K562 (cell line): ENCODE measurements at regions not wholly inside any gene's neighbourhood (a gene's known extent, or its start where the extent isn't known, plus 50 kb on each side); places are given as distances from the start of the nearest gene placed in this dataset.

ENCODE experiments used
- ATAC-seq: fragments of 200-7000 bp; cut with Tn5 transposase; 3 replicates; pipeline ENCODE4 v1.9.1; 2020; ENCODE audit warnings: moderate library complexity
- BruUV-seq: library from RNA; stranded (reverse); fragments of 400-500 nt; replicated peaks from 2 replicates; lab custom pipeline; 2021; lab: Mats Ljungman, UMichigan
- CTCF ChIA-PET: fragments of 300-600 bp; formaldehyde crosslinking; extraction: SDS; loops from one replicate; lab custom pipeline; 2021; ENCODE audit warnings: low intra/inter-chr PET ratio; lab: Yijun Ruan, JAX
- POLR2A ChIA-PET: fragments of 300-600, 350-650 bp; sonication (Branson Sonifier 250); formaldehyde crosslinking; extraction: SDS; loops from one replicate; lab custom pipeline; 2021; ENCODE audit warnings: antibody characterized with exemption, inconsistent platforms; lab: Yijun Ruan, JAX
- DNase-seq, 4 experiments: peaks; one replicate each; pipeline versions ENCODE4 v3.0.0 to v3.0.0-alpha.2; 2011 to 2018; ENCODE audit warnings: low spot score in 3 of 4, mixed read lengths in 3 of 4; ENCODE audit errors: extremely low read depth in 1 of 4
- FAIRE-seq: peaks from 2 replicates; lab custom pipeline; 2011; peaks lifted over from hg19 to GRCh38; lab: Jason Lieb, UNC
- H2AFZ ChIP-seq: 2 replicates; pipeline ENCODE4 v1.6.0; 2011; ENCODE audit warnings: low read depth, low read length, control low read depth, inconsistent platforms
- H3K27ac ChIP-seq: fragments of 200-600 bp; 3 replicates; pipeline ENCODE4 v1.8.0; 2011; ENCODE audit warnings: low read depth, mild to moderate bottlenecking, control low read depth, inconsistent platforms, low read length, moderate library complexity, mixed read lengths; ENCODE audit errors: extremely low read depth
- H3K27me3 ChIP-seq, 2 experiments: fragments of 300-600 bp in 1 of 2; 2 replicates in 1 of 2; 3 replicates in 1 of 2; pipeline versions ENCODE4 v1.6.0 to v1.8.0; 2011; ENCODE audit warnings: inconsistent platforms in 2 of 2, low read length in 2 of 2, mild to moderate bottlenecking in 1 of 2, mixed read lengths in 1 of 2, moderate library complexity in 1 of 2; ENCODE audit not compliant: control insufficient read depth in 2 of 2, insufficient read depth in 2 of 2
- H3K36me3 ChIP-seq: fragments of 300-600 bp; 3 replicates; pipeline ENCODE4 v1.8.0; 2011; ENCODE audit warnings: mild to moderate bottlenecking, low read length, inconsistent platforms; ENCODE audit not compliant: control insufficient read depth, insufficient read depth
- H3K4me1 ChIP-seq, 2 experiments: fragments of 200-600 bp in 1 of 2; replicated peaks in 1 of 2; 2 replicates in 1 of 2; 3 replicates in 1 of 2; pipeline versions ENCODE4 v1.5.1 to v1.8.0; 2011; ENCODE audit warnings: inconsistent platforms in 2 of 2, low read length in 2 of 2, mild to moderate bottlenecking in 1 of 2, mixed read lengths in 1 of 2, moderate library complexity in 1 of 2; ENCODE audit not compliant: control insufficient read depth in 2 of 2, insufficient read depth in 2 of 2
- H3K4me2 ChIP-seq: 2 replicates; pipeline ENCODE4 v1.6.1; 2011; ENCODE audit warnings: low read length, control low read depth, inconsistent platforms, mixed read lengths; ENCODE audit not compliant: insufficient read depth
- H3K4me3 ChIP-seq: fragments of 200-600 bp; sonication (generic), shearing (Covaris generic); 2 replicates; pipeline ENCODE4 v1.5.1; 2016; ENCODE audit warnings: control low read depth, inconsistent platforms
- H3K79me2 ChIP-seq: fragments of 200-600 bp; 3 replicates; pipeline ENCODE4 v1.8.0; 2011; ENCODE audit warnings: low read length, inconsistent platforms; ENCODE audit not compliant: control insufficient read depth, insufficient read depth
- H3K9ac ChIP-seq, 2 experiments: 2 replicates each; pipeline versions ENCODE4 v1.6.0 to v1.6.1; 2011; ENCODE audit warnings: low read depth in 2 of 2, low read length in 2 of 2, control low read depth in 1 of 2, inconsistent platforms in 1 of 2, mild to moderate bottlenecking in 1 of 2, mixed read lengths in 1 of 2; ENCODE audit not compliant: insufficient read depth in 1 of 2
- H3K9me1 ChIP-seq: one replicate; pipeline ENCODE4 v1.6.0; 2011; ENCODE audit warnings: inconsistent platforms, mild to moderate bottlenecking, low read length, moderate library complexity; ENCODE audit not compliant: control insufficient read depth, insufficient read depth
- H3K9me3 ChIP-seq: replicated peaks from 2 replicates; pipeline ENCODE4 v1.5.1; 2011; ENCODE audit warnings: low read depth, low read length, inconsistent platforms; ENCODE audit not compliant: control insufficient read depth, insufficient read depth
- H4K20me1 ChIP-seq: replicated peaks from 2 replicates; pipeline ENCODE4 v1.6.1; 2011; ENCODE audit warnings: low read length, inconsistent platforms, mixed read lengths; ENCODE audit not compliant: control insufficient read depth, insufficient read depth
- ATF7 ChIP-seq: fragments of 450-650 bp; IDR thresholded peaks from 2 replicates; pipeline ENCODE4 v1.7.1; 2014; ENCODE audit warnings: mild to moderate bottlenecking, moderate library complexity
- BRD4 ChIP-seq: fragments of 200-600 bp; sonication (generic); IDR thresholded peaks from 2 replicates; pipeline ENCODE4 v1.6.1; 2017; ENCODE audit warnings: inconsistent platforms
- CBFB ChIP-seq: sonication (generic); formaldehyde crosslinking; IDR thresholded peaks from 2 replicates; pipeline ENCODE4 v1.4.0; 2020; ENCODE audit warnings: mild to moderate bottlenecking, missing genetic modification reagents
- COPS2 ChIP-seq: fragments of 450-650 bp; conservative IDR thresholded peaks from 2 replicates; pipeline ENCODE4 v1.6.1; 2016; ENCODE audit warnings: mild to moderate bottlenecking, moderate library complexity
- E2F1 ChIP-seq: sonication (generic); formaldehyde crosslinking; IDR thresholded peaks from 2 replicates; pipeline ENCODE4 v1.8.1; 2023; ENCODE audit warnings: mild to moderate bottlenecking, missing genetic modification reagents, moderate library complexity
- EHMT2 ChIP-seq: fragments of 450-650 bp; IDR thresholded peaks from 2 replicates; pipeline ENCODE4 v1.6.1; 2018; ENCODE audit warnings: antibody characterized with exemption
- KLF6 ChIP-seq: fragments of 250-450 bp; sonication (Bioruptor Pico); IDR thresholded peaks from 2 replicates; pipeline ENCODE4 v1.4.0; 2020; ENCODE audit warnings: mild to moderate bottlenecking, moderate library complexity, borderline replicate concordance
- MTF1 ChIP-seq: fragments of 250-450 bp; sonication (Bioruptor Pico); IDR thresholded peaks from 2 replicates; pipeline ENCODE4 v1.9.0; 2021; ENCODE audit warnings: moderate library complexity, mild to moderate bottlenecking, inconsistent platforms, borderline replicate concordance
- NCOR1 ChIP-seq: fragments of 450-650 bp; IDR thresholded peaks from 2 replicates; pipeline ENCODE4 v1.6.1; 2016; ENCODE audit warnings: mild to moderate bottlenecking, moderate library complexity
- PCBP1 ChIP-seq: fragments of 200-400 bp; formaldehyde crosslinking; IDR thresholded peaks from 2 replicates; pipeline ENCODE4 v1.6.1; 2018; ENCODE audit warnings: mild to moderate bottlenecking, low read depth, low read length; ENCODE audit not compliant: poor library complexity, severe bottlenecking
- PHF8 ChIP-seq: fragments of 200-600 bp; sonication (generic); IDR thresholded peaks from 2 replicates; pipeline ENCODE4 v1.6.1; 2012; ENCODE audit warnings: mixed run types, mild to moderate bottlenecking, inconsistent platforms, low read length, moderate library complexity, borderline replicate concordance
- PRMT5 ChIP-seq: sonication (generic); formaldehyde crosslinking; IDR thresholded peaks from 2 replicates; pipeline ENCODE4 v1.5.0; 2020; ENCODE audit warnings: missing genetic modification reagents
- TRIM24 ChIP-seq, 2 experiments: fragments of 450-650 bp; IDR thresholded peaks; 2 replicates each; pipeline ENCODE4 v1.6.1; 2016
- WHSC1 ChIP-seq: IDR thresholded peaks from one replicate; pipeline ENCODE4 v1.6.1; 2012; ENCODE audit warnings: low read length, control low read depth, inconsistent platforms
- WGBS: fragments of 100-300 bp; shearing (Covaris generic); methylation state at CpG from one replicate; pipeline ENCODE4 v1.1.6; 2016; ENCODE audit warnings: low coverage, mixed read lengths; ENCODE audit not compliant: insufficient coverage; ENCODE audit errors: missing lambda C conversion rate; 5-methylcytosine and 5-hydroxymethylcytosine counted together
- in situ Hi-C: fragments of 300-500 bp; cut with MboI; formaldehyde crosslinking; loops from 4 replicates; pipeline ENCODE4 v1.15.0; 2018; ENCODE audit warnings: inconsistent platforms, mixed read lengths
- intact Hi-C: fragments of 100-400 bp; cut with micrococcal nuclease; formaldehyde crosslinking; loops from 2 replicates; pipeline ENCODE4 v1.14.2; 2022
- TF ChIP-seq, protein P1 (sequence below): fragments of 250-450 bp; sonication (Bioruptor Pico); IDR thresholded peaks from 2 replicates; pipeline ENCODE4 v1.5.0; 2021; ENCODE audit warnings: mild to moderate bottlenecking, moderate library complexity
- TF ChIP-seq, protein P2 (sequence below): IDR thresholded peaks from 2 replicates; pipeline ENCODE4 v1.6.1; 2011; ENCODE audit not compliant: insufficient read length; ENCODE audit errors: extremely low read depth

GRCh38 chr5:6255956-6256355, 122.4 kb downstream of the MED10 start:
- no TSS peak for BruUV-seq
- DNase-seq: no peak
- Histone ChIP-seq H3K36me3 (no peaks in the 10 kb centered on the region), H3K27me3 (peaks cover 0 to 21% of the 10 kb centered on the region in 2 experiments; a peak in 2 of 5 replicates), H3K9ac (no peak overlapping the region), H3K4me3 (no peak overlapping the region), H3K27ac (no peak overlapping the region), H3K4me2 (no peak overlapping the region), H3K9me3 (no peaks in the 10 kb centered on the region), H2AFZ (no peak overlapping the region), H3K9me1 (no peaks in the 10 kb centered on the region), H3K79me2 (no peaks in the 10 kb centered on the region), H4K20me1 (no peaks in the 10 kb centered on the region; the same call in 1 of the 2 replicates), H3K4me1 (no peaks in the 10 kb centered on the region)
- no peak for TF ChIP-seq COPS2
- no peak for TF ChIP-seq PCBP1
- TF ChIP-seq WHSC1: no peak
- no peak for TF ChIP-seq BRD4
- TF ChIP-seq, protein P1, sequence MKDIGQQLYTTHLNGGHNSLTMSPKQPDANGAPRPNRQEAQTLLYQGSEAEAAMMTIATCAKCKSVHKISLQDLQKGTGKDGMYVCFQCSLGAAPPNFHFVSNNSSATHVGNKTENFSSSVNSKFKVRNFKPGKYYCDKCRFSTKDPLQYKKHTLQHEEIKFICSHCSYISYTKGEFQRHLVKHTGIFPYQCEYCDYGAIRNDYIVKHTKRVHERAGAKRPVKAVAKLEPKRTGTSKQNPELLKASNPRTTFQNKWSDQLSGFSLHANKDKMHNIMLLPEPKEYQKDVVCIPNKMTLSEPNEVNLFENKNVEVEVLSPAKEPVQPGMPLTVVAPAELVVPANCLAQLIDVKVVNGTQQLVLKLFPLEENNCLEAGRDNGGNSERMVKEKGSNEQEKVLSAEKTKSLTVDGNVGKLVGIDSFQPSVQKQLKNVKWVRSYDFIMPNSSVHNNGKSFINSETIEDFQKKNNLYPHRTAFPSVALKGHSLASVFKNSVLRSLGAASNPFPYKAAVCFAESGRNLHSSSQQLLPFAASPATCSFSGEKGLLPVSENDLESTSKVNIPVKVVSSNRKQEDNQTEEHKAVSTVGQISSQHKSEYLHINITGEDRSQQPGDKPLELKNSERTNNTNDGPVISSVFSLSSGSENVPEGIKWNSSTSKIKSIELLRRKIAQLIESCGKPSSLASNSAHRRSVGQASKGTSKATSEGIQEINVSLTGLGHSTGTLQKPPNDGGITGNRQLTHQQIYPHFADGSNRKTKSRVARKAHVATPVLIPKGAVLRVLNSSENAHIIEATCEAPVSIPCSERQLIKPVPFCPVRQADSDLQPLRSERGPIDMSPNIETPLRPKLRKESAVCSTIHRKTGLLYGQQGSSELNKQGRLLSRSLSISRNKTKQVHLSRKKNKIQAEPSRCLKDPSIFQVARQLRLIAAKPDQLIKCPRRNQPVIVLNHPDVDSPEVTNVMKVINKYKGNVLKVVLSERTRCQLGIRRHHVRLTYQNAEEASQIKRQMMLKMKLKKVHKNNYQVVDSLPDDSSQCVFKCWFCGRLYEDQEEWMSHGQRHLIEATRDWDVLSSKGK (CRISPR knock-in tag): no peak
- TF ChIP-seq E2F1 (CRISPR knock-in tag): no peak
- no peak for TF ChIP-seq CBFB
- TF ChIP-seq TRIM24 (IDR thresholded peaks at IDR 0.05): no peak
- no peak for TF ChIP-seq MTF1 (CRISPR knock-in tag)
- no peak for TF ChIP-seq PHF8
- TF ChIP-seq NCOR1: no peak
- TF ChIP-seq PRMT5 (CRISPR knock-in tag): no peak
- no peak for TF ChIP-seq ATF7
- no peak for TF ChIP-seq KLF6 (CRISPR knock-in tag)
- TF ChIP-seq, protein P2, sequence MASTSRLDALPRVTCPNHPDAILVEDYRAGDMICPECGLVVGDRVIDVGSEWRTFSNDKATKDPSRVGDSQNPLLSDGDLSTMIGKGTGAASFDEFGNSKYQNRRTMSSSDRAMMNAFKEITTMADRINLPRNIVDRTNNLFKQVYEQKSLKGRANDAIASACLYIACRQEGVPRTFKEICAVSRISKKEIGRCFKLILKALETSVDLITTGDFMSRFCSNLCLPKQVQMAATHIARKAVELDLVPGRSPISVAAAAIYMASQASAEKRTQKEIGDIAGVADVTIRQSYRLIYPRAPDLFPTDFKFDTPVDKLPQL: no peak
- TF ChIP-seq EHMT2: no peak
- 0% methylated on average over 2 of the region's 2 CpGs for WGBS
- ATAC-seq: no peak
- FAIRE-seq: no peak
- ChIA-PET POLR2A (no interaction called here), CTCF (no interaction called here)
- in situ Hi-C loops: no loop called here
- intact Hi-C loops: no loop called here
